ENCODE measurements at regions not wholly inside any gene's neighbourhood (a gene's known extent, or its start where the extent isn't known, plus 50 kb on each side); places are given as distances from the start of the nearest gene placed in this dataset.
"Not testable (repeated sequence)": the region's sequence is repeated elsewhere in the genome, so short reads cannot be mapped to it uniquely, and the experiment has no call there.

DNA sequence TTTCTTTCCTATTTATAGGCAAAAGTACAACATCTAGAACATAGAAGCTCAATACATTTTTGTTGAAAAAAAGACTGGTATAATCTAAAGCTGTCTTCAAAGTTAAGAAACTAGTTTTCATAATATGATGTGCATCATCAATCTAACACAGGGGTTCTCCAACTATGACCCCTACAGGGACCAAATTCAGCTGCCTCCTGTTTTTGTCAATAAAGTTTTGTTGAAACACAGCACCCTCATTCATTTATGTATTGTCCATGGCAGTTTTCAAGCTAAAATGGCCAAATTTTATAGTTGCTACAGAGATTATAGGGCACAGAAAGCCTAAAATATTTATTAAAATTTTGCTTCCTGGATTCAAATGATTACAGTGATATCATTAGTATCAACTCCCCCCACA lies 452.9 kb downstream of the CCER1 start:
- DNase-seq (ENCODE audit: low read depth): no peak

DNA sequence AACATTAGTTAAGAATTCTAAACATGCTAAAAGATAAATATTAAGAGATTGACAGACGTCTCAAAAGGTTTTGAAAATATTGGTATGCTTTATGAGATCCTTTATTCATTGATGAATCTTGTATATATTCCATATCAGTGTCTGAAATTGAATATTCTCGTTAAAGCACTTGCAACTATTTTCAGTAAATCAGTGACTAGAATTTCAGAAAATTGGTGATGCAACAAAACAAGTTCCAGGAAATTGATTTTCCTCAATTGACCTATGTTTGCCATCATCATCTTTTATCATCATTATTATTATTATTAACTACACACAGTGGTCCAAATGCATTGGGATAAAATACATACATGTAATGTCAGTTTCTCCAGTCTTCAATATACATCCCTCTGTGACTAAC lies 453.6 kb downstream of the CCER1 start:
- DNase-seq (ENCODE audit: low read depth): no peak

DNA sequence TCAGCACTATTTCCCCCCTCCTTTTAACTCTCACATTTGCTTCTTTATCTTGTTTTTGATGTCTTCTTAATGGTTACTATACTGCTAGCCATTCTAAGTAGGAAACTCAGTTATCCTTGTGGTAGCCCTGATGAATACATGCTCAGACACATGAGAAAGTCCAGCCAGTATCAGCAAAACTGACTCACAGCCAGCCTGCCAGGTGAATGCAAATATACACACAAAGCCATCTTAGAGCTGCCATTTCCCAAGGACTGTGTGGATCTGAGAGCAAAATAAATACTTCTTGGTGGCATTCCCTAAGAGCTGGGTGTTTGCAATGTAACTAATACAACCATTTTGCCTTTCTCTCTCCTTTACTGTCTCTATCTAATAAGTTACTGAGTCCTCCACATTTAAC lies 455.2 kb downstream of the CCER1 start:
- DNase-seq (ENCODE audit: low read depth): no peak

DNA sequence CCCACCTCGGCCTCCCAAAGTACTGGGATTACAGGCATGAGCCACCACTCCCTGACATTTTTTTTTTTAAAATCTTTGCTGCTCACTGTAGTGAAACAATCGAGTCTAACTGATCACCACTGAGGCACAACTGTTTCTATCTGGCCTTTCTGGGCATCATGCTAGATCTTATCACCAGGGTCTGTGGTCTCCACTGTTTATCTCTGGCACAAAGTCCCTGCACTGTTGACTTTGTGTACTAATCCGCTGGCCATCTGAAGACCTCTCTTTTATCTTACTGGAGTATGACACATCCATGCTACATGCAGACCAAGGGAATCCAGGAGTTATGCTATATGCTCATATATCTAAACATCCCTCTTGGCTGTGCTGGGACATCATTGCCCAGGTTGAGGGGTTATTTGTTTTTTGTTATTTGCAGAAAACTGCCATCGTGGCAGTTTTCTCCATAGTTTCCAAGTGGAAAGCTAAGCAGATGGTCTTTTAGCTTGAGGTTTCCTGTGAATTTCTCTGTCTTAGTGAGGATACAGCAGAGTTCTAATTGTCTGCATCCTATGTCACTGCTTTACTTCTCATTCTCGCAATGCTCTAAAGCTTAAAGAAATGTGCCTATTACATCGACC lies 456.9 kb downstream of the CCER1 start:
- no peak for DNase-seq (ENCODE audit: low read depth)

DNA sequence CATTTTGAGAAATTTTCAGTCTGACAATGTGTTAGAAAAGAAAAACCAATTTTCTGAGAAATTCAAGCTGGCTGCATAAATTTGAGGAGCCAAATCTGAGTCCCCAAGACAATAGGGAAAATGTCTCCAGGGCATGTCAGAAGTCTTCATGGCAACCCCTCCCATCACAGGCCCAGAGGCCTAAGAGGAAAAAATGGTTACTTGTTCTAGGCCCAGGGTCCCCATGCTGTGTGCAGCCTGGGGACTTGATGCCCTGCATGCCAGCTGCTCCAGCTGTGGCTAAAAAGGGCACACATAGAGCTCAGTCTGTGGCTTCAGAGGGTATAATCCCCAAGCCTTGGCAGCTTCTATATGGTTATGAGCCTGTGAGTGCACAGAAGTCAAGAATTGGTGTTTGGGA lies 464.6 kb downstream of the CCER1 start:
- no peak for DNase-seq (ENCODE audit: low read depth)

DNA sequence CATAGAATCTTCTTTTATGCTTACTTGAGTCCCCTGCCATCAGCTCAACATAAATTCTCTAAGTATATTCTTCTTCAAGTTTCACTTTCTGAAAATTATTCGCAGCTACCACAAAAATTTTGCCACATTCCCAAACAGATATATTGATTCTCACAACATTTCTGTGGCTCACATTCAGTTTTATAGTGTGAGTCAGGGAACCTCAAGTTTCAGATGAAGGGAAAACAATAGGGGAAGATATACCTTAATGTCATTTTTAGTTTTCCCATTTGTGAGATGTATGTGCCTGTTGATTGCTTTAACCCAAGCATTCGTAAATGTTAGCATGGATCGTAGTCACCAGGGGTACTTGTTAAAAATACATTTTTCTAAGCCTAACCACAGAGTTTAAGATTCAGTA lies 465.8 kb downstream of the CCER1 start:
- no peak for DNase-seq (ENCODE audit: low read depth)

DNA sequence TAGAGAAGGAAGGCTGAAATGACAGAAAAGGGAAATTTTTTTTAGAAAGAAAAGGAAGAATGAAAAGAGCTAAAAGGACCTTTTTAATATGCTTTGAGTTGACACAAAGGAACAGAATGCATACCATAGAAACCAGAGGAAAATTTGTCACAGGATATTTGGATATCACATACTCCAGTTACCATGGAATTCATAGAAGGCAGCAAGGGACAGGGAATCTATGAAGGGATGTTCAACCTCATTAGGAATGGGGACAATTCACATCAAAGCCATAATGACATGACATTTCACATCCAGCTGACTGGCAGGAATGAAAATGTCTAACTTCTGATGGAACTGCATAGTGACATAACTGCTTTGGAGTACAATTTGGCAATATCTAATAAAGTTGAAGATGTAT lies 469.4 kb downstream of the CCER1 start:
- no peak for DNase-seq (ENCODE audit: low read depth)

DNA sequence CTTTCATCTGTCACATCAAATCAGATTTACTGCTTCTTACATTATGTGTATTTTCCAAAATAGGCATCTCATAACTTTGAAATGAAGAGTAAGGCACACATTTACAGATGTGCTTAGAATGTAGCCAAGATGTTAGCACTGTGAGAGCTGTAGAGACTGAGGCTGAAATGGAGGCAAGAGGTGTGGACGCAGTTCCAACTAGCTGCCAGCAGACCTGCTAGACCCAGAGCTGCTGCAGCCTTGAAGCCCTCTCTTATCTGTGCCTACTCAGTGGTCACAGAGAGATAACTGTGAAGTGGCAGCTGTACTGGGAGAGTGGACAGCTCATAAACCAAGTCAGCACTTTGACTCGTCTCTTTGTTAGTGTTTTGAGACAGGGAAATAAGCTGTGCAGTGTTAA lies 470.9 kb downstream of the CCER1 start:
- DNase-seq (ENCODE audit: low read depth): no peak

DNA sequence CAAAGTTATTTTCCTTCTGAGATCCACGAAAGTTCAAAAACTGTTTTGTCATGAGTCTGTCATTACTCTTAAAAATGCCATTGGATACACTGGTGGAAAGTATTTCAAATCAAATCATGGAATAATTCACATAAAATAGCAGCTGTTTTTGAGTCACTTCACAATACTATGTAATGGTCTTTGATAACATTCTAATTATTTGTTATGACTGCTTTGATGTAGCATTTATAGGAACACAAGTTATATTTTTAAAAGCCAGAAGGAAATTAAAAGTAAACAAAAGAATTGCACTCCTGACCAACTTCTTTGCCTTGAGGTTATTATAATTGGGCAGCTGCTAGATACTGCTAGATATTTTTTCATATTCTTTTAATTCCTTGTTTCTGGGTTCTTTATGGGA lies 473.2 kb downstream of the CCER1 start:
- DNase-seq (ENCODE audit: low read depth): no peak

DNA sequence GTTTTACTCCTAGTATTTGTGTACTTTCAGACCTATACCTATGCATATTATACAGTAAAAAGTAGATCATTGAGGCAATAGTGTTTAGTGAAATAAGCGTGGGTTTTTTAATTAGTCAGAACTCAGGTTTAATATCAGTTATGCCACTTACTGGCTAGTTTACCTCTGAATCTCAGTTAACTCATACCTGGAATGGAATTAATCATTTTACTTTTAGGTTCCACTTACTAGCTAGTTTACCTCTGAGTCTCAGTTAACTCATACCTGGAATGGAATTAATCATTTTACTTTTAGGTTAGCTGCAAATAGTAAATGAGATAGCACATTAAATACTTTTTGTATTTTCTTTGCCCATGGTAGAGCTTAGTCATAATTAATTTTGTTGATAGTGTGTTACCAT lies 475.7 kb downstream of the CCER1 start:
- DNase-seq (ENCODE audit: low read depth): no peak

DNA sequence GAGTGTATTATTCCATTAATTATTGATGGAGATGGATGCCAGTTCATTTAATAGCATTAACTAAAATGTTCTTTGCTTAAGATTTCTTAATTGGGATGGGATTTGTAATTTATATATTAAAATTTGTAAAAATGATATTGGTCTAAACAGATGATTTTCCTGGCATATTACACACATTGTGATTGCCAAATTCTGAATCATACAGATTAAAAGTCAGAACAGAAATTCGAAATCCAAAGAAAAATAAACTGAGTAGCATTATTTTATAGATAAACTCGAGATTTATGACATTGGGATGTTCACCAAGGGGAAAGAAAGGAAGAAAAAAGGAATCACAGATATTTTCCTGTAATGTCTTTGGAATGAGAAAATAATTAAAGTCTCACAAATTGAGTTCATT lies 481.1 kb downstream of the CCER1 start:
- DNase-seq (ENCODE audit: low read depth): no peak

DNA sequence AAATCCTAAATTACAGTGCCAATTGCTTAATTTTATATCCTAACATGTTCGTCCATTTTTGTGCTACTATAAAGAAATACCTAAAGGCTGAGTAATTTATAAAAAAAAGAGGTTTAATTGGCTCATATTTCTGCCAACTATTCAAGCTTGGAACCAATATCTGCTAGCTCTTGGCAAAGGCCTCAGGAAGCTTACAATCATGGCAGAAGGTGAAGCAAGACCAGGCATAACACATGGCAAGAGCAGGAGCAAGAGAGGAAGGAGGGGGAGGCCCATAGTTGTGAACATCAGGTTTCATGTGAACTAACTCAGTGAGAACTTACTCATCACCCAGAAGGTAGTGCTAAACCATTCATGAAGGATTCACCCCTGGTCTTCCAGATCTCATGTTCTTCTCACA lies 494.3 kb downstream of the CCER1 start:
- DNase-seq (ENCODE audit: low read depth): no peak

DNA sequence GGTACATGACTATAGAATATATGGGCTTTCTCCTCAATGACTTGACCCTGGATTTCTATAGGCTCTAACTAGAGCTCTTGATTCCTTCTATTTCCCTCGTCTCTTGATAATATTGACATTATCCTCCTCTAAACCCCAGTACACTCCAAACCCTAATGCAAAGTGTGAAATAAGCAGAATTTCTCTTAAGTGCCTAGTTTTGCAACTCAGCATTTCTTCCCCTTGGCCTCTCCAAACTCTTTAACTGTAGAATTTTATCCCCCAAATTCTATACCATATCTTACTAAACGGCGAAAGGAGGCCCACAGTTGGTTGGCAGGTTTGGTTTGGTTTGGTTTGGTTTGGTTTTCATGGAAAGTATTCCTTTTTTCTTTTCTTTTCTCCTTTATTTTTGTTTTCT lies 498.7 kb downstream of the CCER1 start:
- DNase-seq (ENCODE audit: low read depth): no peak

DNA sequence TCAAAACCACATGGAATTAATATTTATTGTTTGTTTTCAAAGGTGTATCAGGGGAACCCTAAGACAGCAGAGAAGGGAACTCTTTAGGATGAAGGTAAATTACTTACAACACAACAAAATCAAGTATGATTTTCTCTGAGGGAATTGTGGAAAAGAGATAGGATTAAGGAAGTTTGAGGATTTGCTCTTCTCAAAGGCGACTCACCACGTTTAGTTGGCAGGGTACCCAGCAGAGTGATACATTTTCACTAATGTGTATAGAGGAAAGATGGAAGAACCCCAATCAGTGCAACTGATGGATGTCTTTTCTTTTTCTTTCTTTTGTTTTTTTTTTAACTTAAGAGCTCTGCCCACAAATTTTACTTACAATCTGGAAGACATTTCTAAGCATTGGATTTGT lies 499.2 kb downstream of the CCER1 start:
- DNase-seq (ENCODE audit: low read depth): no peak

DNA sequence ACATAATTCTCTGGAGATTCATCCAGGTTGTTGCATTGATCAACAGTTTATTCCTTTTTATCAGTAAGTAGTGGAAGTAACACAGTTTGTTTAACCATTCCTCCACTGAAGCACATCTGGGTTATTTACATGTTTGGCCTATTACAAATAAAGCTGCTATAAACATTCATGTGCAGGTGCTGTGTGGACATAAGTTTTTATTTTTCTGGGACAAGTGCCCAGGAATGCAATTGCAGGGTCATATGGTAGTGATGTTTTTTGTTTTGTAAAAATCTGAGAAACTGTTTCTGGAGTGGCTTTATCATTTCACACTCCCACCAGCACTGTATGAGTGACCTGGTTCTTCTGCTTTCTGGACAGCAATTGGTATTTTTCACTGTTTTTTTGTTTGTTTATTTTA lies 505.4 kb downstream of the CCER1 start:
- DNase-seq (ENCODE audit: low read depth): no peak

DNA sequence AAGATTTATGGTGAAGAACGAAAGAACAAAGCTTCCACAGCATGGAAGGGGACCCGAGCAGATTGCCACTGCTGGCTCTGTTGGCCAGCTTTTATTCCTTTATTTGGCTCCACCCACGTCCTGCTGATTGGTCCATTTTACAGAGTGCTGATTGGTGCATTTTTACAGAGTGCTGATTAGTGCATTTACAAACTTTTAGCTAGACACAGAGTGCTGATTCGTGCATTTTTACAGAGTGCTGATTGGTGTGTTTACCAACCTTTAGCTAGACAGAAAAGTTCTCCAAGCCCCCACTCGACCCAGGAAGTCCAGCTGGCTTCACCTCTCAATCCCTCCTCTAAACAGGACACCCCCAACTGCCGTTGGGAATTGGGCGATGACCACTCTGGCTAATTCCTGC lies 511.5 kb downstream of the CCER1 start:
- not testable (repeated sequence) for DNase-seq (ENCODE audit: low read depth)

DNA sequence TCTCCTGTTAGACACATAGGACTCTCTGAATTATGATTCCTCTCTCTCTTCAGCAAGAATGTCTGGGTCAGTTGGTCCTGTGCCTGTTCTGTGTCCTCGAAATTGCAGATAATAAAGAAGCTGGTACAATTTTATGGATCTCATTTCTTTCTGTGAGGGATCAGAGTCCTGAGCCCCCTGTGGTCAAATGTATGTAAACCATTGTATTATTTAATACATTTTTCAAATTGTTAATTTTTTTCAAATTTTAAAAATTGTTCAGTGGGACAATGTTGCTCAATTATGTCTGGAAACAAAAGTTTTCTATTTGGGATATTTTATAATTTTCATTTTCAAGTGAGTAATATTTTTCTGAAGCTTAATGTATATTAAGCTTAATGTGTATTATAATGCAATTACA lies 513.5 kb downstream of the CCER1 start:
- no peak for DNase-seq (ENCODE audit: low read depth)

DNA sequence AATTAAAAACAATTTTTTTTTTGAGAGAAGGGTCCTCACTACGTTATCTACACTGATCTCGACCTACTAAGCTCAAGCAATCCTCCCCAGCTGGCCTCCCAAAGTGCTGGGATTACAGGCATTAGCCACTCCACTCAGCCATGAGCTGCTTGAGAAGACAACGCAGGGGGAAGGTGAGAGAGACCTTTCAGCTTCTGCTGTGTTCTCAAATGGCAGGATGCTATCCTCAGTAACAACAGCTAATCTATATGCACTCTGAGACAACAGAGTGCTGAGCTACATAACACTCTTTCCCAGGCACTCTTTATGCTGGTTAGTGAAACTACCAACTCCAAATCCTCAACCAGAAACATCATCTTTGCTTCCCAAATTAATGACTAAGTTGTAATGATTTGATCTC lies 526.1 kb downstream of the CCER1 start:
- DNase-seq (ENCODE audit: low read depth): no peak

DNA sequence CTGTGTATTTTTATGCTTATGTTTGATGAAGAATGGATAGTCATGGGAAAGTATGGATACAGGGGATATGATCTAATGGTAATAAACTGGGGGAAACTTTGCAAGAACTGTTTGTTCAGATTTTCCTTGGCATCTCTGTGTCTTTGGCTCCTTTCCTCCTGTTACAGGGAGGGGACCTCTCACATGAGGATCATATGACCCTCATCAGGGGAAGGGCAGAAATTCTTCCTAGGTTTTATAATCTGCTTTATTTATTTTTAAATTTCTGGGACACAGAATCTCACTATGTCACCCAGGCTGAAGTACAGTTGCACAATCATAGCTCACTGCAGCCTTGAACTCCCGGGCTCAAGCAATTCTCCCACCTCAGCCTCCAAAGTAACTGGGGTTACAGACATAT lies 526.5 kb downstream of the CCER1 start:
- DNase-seq (ENCODE audit: low read depth): no peak

DNA sequence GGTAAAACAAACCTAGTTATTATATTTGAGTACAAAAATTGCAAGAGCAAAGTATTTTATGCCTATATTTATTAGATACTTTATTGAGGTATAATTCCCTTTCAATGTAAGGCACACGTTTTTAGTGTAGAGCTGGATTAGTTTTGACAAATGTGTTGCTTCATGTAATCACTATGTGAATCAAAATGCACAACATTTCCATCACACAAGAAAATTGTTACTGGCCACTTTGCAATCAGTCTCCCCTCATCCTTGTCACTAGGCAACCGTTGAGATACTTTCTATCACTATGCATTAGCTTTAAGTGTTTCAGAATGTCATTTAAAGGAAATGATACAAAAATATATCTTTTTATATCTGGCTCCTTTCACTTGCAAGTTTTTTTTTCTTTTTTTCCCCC lies 531.0 kb downstream of the CCER1 start:
- DNase-seq (ENCODE audit: low read depth): no peak

DNA sequence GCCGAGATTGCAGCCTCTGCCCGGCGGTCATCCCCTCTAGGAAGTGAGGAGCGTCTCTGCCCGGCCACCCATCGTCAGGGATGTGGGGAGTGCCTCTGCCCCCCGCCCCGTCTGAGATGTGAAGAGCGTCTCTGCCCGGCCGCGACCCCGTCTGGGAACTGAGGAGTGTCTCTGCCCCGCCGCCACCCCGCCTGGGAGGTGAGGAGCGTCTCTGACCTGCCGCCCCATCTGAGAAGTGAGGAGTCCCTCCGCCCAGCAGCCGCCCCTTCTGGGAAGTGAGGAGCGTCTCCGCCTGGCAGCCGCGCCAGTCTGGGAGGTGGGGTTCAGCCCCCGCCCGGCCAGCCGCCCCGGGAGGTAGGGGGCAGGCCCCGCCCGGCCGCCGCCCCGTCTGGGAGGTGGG lies 544.0 kb downstream of the CCER1 start:
- no peak for DNase-seq (ENCODE audit: low read depth)

DNA sequence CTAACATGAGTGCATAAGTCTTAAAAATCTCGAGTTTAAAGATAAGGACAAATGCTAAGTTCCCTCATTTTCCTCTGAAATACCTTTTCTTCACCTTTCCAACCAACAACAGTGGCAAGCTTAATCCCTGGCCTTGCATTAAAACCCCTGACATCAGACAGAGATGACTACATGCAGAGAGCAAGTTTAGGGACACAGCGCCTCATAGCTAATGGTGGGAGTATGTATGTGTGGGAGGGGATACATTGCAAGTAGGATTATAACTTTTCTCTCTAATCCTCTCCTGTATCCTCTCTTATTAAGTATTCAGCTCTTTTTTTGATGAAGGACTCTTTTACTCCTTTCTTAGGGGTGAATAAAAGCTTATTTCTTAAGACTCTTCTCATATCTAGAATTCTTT lies 547.1 kb downstream of the CCER1 start:
- DNase-seq (ENCODE audit: low read depth): no peak

DNA sequence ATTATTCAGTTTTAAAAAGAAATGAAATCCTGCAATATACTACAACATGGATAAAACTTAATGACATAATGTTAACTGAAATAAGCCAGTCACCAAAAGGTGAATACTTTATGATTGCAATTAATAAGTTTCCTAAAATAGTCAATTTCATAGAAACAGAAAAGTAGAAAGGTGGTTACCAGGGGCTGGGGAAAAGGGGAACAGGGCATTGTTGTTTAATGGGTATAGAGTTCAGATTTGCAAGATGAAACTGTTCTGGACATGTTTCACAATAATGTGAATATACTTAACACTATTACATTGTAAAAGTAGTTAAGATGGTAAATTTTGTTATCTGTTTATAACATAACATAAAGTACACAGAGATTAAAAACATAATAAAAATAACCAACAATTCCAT lies 550.9 kb downstream of the CCER1 start:
- no peak for DNase-seq (ENCODE audit: low read depth)

DNA sequence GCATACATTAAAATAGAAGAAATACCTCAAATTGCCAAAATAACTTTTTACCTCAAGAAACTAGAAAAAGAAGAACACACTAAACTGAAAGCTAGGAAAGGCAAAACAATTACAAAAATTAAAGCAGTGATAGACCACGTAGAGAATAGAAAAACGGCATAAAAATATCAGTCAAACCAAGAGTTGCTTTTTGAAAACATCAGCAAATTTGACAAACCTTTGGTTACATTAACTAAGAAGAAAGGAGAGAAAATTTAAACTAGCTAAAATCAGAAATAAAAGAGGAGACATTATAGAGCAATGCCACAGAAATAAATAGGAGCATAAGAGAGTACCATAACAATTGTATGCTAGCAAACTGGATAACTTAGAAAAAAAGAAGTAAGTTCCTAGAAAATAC lies 553.8 kb downstream of the CCER1 start:
- no peak for DNase-seq (ENCODE audit: low read depth)

DNA sequence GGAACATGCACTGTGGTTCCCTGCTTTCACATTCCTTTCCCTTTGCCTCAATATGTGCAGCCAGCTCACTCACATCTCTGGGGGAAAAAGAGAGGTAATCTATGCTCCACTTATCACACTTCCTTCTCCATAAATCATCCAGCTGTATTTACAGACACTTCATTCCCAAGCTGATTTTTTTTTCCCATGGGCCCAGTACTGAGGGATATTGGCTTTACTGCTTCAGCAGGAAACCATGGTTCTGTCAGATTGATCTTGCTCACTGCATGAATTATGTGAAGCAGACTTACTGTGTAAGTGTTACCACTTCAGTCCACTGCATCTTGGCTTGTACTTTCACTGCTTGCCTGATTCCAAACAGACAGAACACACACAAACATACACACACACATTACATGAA lies 555.6 kb downstream of the CCER1 start:
- no peak for DNase-seq (ENCODE audit: low read depth)
